OCI-LY3 (cell line): ENCODE measurements at regions not wholly inside any gene's neighbourhood (a gene's known extent, or its start where the extent isn't known, plus 50 kb on each side); places are given as distances from the start of the nearest gene placed in this dataset.

ENCODE experiments used
- H2AFZ ChIP-seq: fragments of 200-600, 300-600 bp; shearing (Covaris generic); 2 replicates; pipeline ENCODE4 v1.6.0; 2014; ENCODE audit warnings: antibody characterized with exemption, low read depth, low read length
- H3K27ac ChIP-seq: fragments of 200-600, 300-600 bp; sonication (generic); 2 replicates; pipeline ENCODE4 v1.5.1; 2014; ENCODE audit warnings: mild to moderate bottlenecking, low read length, moderate library complexity, mixed read lengths
- H3K27me3 ChIP-seq: fragments of 200-600, 300-600 bp; sonication (generic); 2 replicates; pipeline ENCODE4 v1.6.1; 2014; ENCODE audit warnings: low read depth, low read length, mixed read lengths
- H3K36me3 ChIP-seq: fragments of 200-600, 300-600 bp; sonication (generic); replicated peaks from 2 replicates; pipeline ENCODE3; 2014; ENCODE audit warnings: low read depth, low read length, mixed read lengths
- H3K4me1 ChIP-seq: fragments of 300-600, 200-600 bp; sonication (generic); 2 replicates; pipeline ENCODE4 v1.6.1; 2014; ENCODE audit warnings: low read length, mixed read lengths
- H3K4me2 ChIP-seq: fragments of 200-600, 300-600 bp; sonication (generic); 2 replicates; pipeline ENCODE4 v1.6.1; 2014; ENCODE audit warnings: low read length, mixed read lengths
- H3K4me3 ChIP-seq: fragments of 300-600, 200-600 bp; sonication (generic); 2 replicates; pipeline ENCODE4 v1.5.1; 2014; ENCODE audit warnings: antibody characterized with exemption, mild to moderate bottlenecking, low read length, moderate library complexity
- H3K79me2 ChIP-seq: fragments of 300-600, 200-600 bp; shearing (Covaris generic); 2 replicates; pipeline ENCODE4 v1.6.1; 2014; ENCODE audit warnings: mild to moderate bottlenecking, low read length, mixed read lengths
- H3K9ac ChIP-seq: fragments of 300-600, 200-600 bp; shearing (Covaris generic); 2 replicates; pipeline ENCODE4 v1.6.0; 2014; ENCODE audit warnings: mild to moderate bottlenecking, low read length, moderate library complexity
- H3K9me3 ChIP-seq: fragments of 200-600, 300-600 bp; shearing (Covaris generic); 2 replicates; pipeline ENCODE4 v1.6.1; 2014; ENCODE audit warnings: low read length, mixed read lengths; ENCODE audit not compliant: insufficient read depth
- H4K20me1 ChIP-seq: fragments of 200-600, 300-600 bp; sonication (generic); 2 replicates; pipeline ENCODE4 v1.6.1; 2016; ENCODE audit warnings: low read length, mixed read lengths; ENCODE audit not compliant: insufficient read depth
- EZH2phosphoT487 ChIP-seq: fragments of 200-600 bp; shearing (Covaris generic); IDR thresholded peaks from 2 replicates; pipeline ENCODE4 v1.6.1; 2018; ENCODE audit warnings: antibody characterized with exemption, mixed run types, low read depth
- TF ChIP-seq, protein P1 (sequence below): fragments of 200-600, 300-600 bp; sonication (generic); IDR thresholded peaks from 2 replicates; pipeline ENCODE4 v1.5.1; 2014; ENCODE audit warnings: antibody characterized with exemption, low read length, low read depth

DNA sequence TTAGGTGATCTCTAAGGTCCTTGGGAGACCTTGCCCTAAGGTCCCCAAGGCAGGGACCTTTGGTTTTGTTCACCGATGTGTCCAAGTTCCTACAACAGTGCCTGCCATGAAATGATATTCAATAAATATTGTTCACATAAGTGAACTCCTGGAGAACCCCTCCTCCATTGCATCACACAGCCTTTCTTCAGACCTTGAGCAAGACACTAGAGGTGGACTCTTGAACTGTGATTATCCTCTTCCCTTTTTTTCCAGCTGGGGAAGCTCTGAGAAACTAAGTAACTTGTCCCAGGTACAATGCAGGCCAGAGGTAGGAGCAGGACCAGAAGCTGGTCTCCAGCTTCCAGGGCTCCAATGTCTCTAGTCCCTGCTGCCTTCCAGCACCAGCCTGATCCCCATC, 76.6 kb upstream of the LMO1 start:
- no peak for TF ChIP-seq EZH2phosphoT487
- TF ChIP-seq, protein P1, sequence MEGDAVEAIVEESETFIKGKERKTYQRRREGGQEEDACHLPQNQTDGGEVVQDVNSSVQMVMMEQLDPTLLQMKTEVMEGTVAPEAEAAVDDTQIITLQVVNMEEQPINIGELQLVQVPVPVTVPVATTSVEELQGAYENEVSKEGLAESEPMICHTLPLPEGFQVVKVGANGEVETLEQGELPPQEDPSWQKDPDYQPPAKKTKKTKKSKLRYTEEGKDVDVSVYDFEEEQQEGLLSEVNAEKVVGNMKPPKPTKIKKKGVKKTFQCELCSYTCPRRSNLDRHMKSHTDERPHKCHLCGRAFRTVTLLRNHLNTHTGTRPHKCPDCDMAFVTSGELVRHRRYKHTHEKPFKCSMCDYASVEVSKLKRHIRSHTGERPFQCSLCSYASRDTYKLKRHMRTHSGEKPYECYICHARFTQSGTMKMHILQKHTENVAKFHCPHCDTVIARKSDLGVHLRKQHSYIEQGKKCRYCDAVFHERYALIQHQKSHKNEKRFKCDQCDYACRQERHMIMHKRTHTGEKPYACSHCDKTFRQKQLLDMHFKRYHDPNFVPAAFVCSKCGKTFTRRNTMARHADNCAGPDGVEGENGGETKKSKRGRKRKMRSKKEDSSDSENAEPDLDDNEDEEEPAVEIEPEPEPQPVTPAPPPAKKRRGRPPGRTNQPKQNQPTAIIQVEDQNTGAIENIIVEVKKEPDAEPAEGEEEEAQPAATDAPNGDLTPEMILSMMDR = no peak

DNA sequence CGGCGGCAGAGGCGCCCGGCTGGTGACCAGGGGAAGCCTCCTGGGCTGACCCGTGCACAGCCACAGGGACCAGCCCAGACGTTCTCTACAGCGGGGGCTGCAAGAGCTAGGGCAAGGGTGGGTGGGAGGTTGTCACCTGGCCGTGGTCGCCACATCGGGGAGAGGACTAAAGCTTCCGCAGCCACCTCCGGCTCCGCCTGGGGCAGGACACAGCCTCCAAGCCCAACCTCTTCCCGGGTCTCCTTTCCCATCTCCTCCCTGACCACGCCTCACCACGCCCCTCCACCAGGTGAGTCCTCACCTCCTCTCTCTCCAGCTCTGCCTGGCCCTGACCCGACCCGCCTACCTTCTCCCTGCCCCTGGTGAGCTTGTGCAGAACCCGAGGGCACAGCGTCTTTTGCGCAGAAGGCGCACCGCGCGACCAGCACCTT, 75.9 kb upstream of the LMO1 start:
- Histone ChIP-seq H3K4me1 (peaks cover 47% of the 10 kb centered on the region), H3K27ac (no peak overlapping the region), H4K20me1 (no peaks in the 10 kb centered on the region), H2AFZ (no peak overlapping the region), H3K79me2 (no peaks in the 10 kb centered on the region), H3K36me3 (no peaks in the 10 kb centered on the region), H3K9me3 (no peaks in the 10 kb centered on the region), H3K27me3 (no peaks in the 10 kb centered on the region), H3K4me2 (no peak overlapping the region), H3K9ac (no peak overlapping the region), H3K4me3 (no peak overlapping the region)
- TF ChIP-seq, protein P1 = no peak
- no peak for TF ChIP-seq EZH2phosphoT487

More for the DNA sequence above, 76.6 kb upstream of the LMO1 start:
- H2AFZ ChIP-seq = no peak overlapping the region
- no peak overlapping the region for H3K9ac ChIP-seq
- no peak overlapping the region for H3K4me3 ChIP-seq
- no peaks in the 10 kb centered on the region for H3K79me2 ChIP-seq
- no peaks in the 10 kb centered on the region for H3K27me3 ChIP-seq
- no peaks in the 10 kb centered on the region for H4K20me1 ChIP-seq
- peaks cover 47% of the 10 kb centered on the region for H3K4me1 ChIP-seq
- H3K36me3 ChIP-seq = no peaks in the 10 kb centered on the region
- no peak overlapping the region for H3K27ac ChIP-seq
- H3K4me2 ChIP-seq = no peak overlapping the region
- no peaks in the 10 kb centered on the region for H3K9me3 ChIP-seq

DNA sequence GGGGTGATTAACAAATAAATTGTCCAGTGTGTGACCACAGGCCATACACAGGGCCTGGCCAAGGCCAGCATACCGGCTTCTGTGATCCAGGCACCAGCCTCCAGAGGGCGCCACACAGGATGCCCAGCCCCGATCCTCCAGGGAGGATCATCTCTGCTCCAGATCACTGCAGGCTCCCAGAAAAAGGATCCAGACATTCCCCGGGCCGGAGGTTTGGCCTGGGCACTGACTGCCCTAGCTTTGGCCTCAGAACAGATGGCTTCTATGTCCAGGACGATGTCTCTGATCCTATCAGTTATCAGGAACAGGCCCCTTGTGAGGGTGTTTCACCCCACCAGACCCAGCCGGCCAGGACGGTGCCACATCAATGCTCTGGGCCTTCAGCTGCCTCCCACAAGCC, 74.5 kb upstream of the LMO1 start:
- Histone ChIP-seq H3K4me3 (no peak overlapping the region), H3K27ac (no peak overlapping the region), H3K9ac (peak overlapping the region; percentile 1; the same call in 1 of the 2 replicates), H3K36me3 (no peaks in the 10 kb centered on the region), H2AFZ (peak overlapping the region; percentile 84), H3K79me2 (no peaks in the 10 kb centered on the region), H3K9me3 (no peaks in the 10 kb centered on the region), H3K4me2 (peak overlapping the region; percentile 32), H4K20me1 (no peaks in the 10 kb centered on the region), H3K27me3 (no peaks in the 10 kb centered on the region), H3K4me1 (peaks cover 32% of the 10 kb centered on the region)
- no peak for TF ChIP-seq EZH2phosphoT487
- TF ChIP-seq, protein P1 = peak; percentile 90

DNA sequence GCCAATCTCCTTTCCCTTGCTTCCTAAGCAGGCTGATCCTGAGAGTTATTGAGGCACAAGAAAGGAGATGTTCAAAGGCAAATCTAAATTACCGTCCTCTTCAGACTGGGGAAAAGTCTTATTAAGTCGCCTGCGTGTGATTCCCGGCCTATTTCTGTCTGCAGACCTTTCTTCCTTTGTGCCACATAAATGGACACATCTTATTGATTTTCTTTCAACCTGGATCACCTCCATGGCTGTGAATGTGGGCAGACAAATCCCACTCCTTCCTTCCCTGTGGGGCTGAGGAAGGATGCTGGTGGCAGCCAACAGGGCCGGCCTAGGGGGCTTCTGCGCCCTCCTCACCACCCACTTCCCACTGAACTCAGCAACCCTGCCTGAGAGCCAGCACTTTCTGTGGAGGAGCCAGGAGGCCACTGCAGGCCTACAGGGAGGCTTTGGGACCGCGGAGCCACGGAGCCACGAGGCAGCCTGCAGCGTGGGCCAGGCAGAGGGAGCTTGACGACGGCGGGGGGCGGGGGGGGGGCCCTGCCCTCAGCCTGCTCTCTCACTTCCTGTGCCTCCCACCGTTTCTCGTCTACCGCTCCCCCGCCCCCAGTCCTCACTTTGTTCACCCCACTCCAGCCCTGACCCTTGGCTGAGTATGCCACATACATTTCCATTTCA, 73.6 kb upstream of the LMO1 start:
- Histone ChIP-seq H3K4me1 (peaks cover 29% of the 10 kb centered on the region), H3K79me2 (no peaks in the 10 kb centered on the region), H3K27me3 (no peaks in the 10 kb centered on the region), H3K4me3 (no peak overlapping the region), H3K4me2 (peak overlapping the region; percentile 32), H3K9me3 (no peaks in the 10 kb centered on the region), H3K9ac (peak overlapping the region; percentile 1; the same call in 1 of the 2 replicates), H3K36me3 (no peaks in the 10 kb centered on the region), H2AFZ (peak overlapping the region; percentile 84), H4K20me1 (no peaks in the 10 kb centered on the region), H3K27ac (no peak overlapping the region)
- TF ChIP-seq, protein P1 = no peak
- TF ChIP-seq EZH2phosphoT487 = no peak
